Smooth muscle cell (in vitro differentiated cells): ENCODE measurements at regions not wholly inside any gene's neighbourhood (a gene's known extent, or its start where the extent isn't known, plus 50 kb on each side); places are given as distances from the start of the nearest gene placed in this dataset.

Source experiments
- DNase-seq: peaks from one replicate; lab custom pipeline; 2025; ENCODE audit not compliant: unreplicated experiment; lab: John Stamatoyannopoulos, UW
- H2AFZ ChIP-seq: fragments of 200-600 bp; sonication (generic); 2 replicates; pipeline ENCODE4 v1.6.0; 2016; ENCODE audit warnings: antibody characterized with exemption, low read depth, mild to moderate bottlenecking
- H3F3A ChIP-seq: fragments of 200-600 bp; sonication (generic); 2 replicates; pipeline ENCODE4 v1.6.0; 2017; ENCODE audit warnings: antibody characterized with exemption, low read depth
- H3K27ac ChIP-seq: fragments of 200-600 bp; sonication (generic); 2 replicates; pipeline ENCODE4 v1.5.1; 2016; ENCODE audit warnings: low read depth, mild to moderate bottlenecking
- H3K27me3 ChIP-seq: fragments of 200-600 bp; sonication (generic); 2 replicates; pipeline ENCODE4 v1.6.1; 2016; ENCODE audit warnings: low read depth, mild to moderate bottlenecking
- H3K36me3 ChIP-seq: fragments of 200-600 bp; sonication (generic); 2 replicates; pipeline ENCODE4 v1.5.1; 2016; ENCODE audit warnings: low read depth
- H3K4me1 ChIP-seq: fragments of 200-600 bp; sonication (generic); 2 replicates; pipeline ENCODE4 v1.5.1; 2016; ENCODE audit warnings: low read depth
- H3K4me2 ChIP-seq: fragments of 200-600 bp; sonication (generic); 2 replicates; pipeline ENCODE4 v1.6.0; 2016; ENCODE audit warnings: mild to moderate bottlenecking
- H3K4me3 ChIP-seq: fragments of 200-600 bp; sonication (generic); 2 replicates; pipeline ENCODE4 v1.5.1; 2016; ENCODE audit warnings: mild to moderate bottlenecking
- H3K79me2 ChIP-seq: fragments of 200-600 bp; sonication (generic); 2 replicates; pipeline ENCODE4 v1.6.0; 2016; ENCODE audit warnings: low read depth, mild to moderate bottlenecking
- H3K9ac ChIP-seq: fragments of 200-600 bp; sonication (generic); 2 replicates; pipeline ENCODE4 v1.6.0; 2016; ENCODE audit warnings: low read depth
- H3K9me3 ChIP-seq: fragments of 200-600 bp; sonication (generic); replicated peaks from 2 replicates; pipeline ENCODE4 v1.5.1; 2016; ENCODE audit warnings: low read depth
- H4K20me1 ChIP-seq: fragments of 200-600 bp; sonication (generic); 2 replicates; pipeline ENCODE4 v1.6.0; 2016; ENCODE audit warnings: low read depth
- WGBS: methylation state at CpG from one replicate; pipeline ENCODE4 v1.1.7; 2016; ENCODE audit warnings: low lambda C conversion rate; 5-methylcytosine and 5-hydroxymethylcytosine counted together
- TF ChIP-seq, protein P1 (sequence below): fragments of 200-600 bp; sonication (generic); IDR thresholded peaks from 2 replicates; pipeline ENCODE4 v1.5.1; 2017; ENCODE audit warnings: borderline replicate concordance, mild to moderate bottlenecking, antibody characterized with exemption; ENCODE audit not compliant: insufficient read depth, poor library complexity, severe bottlenecking

DNA sequence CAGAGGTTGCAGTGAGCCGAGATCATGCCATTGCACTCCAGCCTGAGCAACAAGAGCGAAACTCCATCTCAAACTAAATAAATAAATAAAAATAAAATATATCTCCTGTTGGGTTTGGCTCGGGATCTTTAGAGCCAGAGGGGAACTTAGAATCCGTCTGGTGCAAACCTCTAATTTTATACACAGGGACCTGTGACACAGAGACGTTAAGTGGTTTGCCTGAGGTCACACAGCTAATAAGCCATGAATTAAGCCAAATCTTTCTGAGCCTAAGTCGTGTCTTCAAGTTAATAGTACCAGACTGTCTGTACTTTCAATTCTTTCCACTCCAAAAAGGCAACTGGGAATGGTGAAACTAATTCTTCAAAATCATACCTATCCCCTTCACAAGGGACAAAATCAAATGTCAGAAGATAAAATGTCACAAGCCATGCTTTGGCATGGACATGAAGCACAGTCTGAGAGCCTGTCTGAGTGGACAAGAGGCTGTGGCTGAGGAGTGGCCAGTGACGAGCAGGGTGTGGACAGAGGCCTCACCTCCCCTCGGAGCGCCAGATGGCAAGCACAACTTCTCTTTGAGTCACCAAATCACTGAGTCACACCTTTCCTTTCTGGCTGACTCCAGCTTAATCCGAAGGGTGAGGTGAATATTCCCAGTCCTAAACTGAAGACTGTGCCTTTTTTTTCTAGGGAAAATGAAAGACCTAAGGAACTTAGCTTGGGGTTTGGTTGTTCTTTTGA, 177.4 kb downstream of the TFAP2A start:
- TF ChIP-seq, protein P1, sequence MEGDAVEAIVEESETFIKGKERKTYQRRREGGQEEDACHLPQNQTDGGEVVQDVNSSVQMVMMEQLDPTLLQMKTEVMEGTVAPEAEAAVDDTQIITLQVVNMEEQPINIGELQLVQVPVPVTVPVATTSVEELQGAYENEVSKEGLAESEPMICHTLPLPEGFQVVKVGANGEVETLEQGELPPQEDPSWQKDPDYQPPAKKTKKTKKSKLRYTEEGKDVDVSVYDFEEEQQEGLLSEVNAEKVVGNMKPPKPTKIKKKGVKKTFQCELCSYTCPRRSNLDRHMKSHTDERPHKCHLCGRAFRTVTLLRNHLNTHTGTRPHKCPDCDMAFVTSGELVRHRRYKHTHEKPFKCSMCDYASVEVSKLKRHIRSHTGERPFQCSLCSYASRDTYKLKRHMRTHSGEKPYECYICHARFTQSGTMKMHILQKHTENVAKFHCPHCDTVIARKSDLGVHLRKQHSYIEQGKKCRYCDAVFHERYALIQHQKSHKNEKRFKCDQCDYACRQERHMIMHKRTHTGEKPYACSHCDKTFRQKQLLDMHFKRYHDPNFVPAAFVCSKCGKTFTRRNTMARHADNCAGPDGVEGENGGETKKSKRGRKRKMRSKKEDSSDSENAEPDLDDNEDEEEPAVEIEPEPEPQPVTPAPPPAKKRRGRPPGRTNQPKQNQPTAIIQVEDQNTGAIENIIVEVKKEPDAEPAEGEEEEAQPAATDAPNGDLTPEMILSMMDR = no peak
- no peaks in the 10 kb centered on the region for H3K27me3 ChIP-seq
- no peak overlapping the region for H3K9ac ChIP-seq
- no peak overlapping the region for H2AFZ ChIP-seq
- H3K36me3 ChIP-seq = no peaks in the 10 kb centered on the region
- H3F3A ChIP-seq = peaks cover 3% of the 10 kb centered on the region
- no peaks in the 10 kb centered on the region for H3K9me3 ChIP-seq
- no peak for DNase-seq
- H3K4me2 ChIP-seq = no peak overlapping the region
- H3K4me3 ChIP-seq = no peak overlapping the region
- H3K4me1 ChIP-seq = peaks cover 4% of the 10 kb centered on the region
- WGBS = 81% methylated on average over 10 of the region's 10 CpGs
- H3K27ac ChIP-seq = peak overlapping the region; percentile 11
- no peaks in the 10 kb centered on the region for H4K20me1 ChIP-seq
- H3K79me2 ChIP-seq = no peaks in the 10 kb centered on the region

GRCh38 chr6:10235344-10235743, 179.5 kb downstream of the TFAP2A start:
- TF ChIP-seq, protein P1 = no peak
- WGBS = 37% methylated on average over 4 of the region's 4 CpGs
- DNase-seq = no peak
- H3K27me3 ChIP-seq = no peaks in the 10 kb centered on the region
- peak overlapping the region; percentile 52 for H3K27ac ChIP-seq
- peaks cover 3% of the 10 kb centered on the region for H3F3A ChIP-seq
- no peaks in the 10 kb centered on the region for H3K4me1 ChIP-seq
- H4K20me1 ChIP-seq = no peaks in the 10 kb centered on the region
- H3K9me3 ChIP-seq = no peaks in the 10 kb centered on the region
- H3K4me3 ChIP-seq = no peak overlapping the region
- H3K9ac ChIP-seq = no peak overlapping the region
- no peaks in the 10 kb centered on the region for H3K36me3 ChIP-seq
- peak overlapping the region; percentile 73 for H2AFZ ChIP-seq
- H3K79me2 ChIP-seq = no peaks in the 10 kb centered on the region
- H3K4me2 ChIP-seq = peak overlapping the region; percentile 37

DNA sequence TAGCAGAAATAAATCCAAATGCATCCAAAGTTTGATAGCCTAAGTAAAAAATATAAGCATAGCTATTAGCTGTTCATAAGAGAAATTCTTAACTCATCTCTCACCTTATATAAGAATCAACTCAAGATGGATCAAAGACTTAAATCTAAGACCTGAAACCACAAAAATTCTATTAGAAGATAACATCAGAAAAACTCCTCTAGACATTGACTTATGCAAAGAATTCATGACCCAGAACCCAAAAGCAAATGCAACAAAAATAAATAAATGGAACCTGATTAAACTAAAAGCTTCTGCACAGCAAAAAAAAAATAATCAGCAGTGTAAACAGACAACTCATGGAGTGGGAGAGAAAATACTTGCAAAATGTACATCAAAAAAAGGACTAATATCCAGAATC, 184.3 kb downstream of the TFAP2A start:
- H3K36me3 ChIP-seq = no peaks in the 10 kb centered on the region
- no peak overlapping the region for H3K4me2 ChIP-seq
- H3K79me2 ChIP-seq = no peaks in the 10 kb centered on the region
- H3K4me1 ChIP-seq = no peaks in the 10 kb centered on the region
- no peak for DNase-seq
- no peak overlapping the region for H3K9ac ChIP-seq
- H3F3A ChIP-seq = peaks cover 3% of the 10 kb centered on the region
- H2AFZ ChIP-seq = no peak overlapping the region
- H3K4me3 ChIP-seq = no peak overlapping the region
- H3K9me3 ChIP-seq = no peaks in the 10 kb centered on the region
- no peak overlapping the region for H3K27ac ChIP-seq
- H3K27me3 ChIP-seq = no peaks in the 10 kb centered on the region
- TF ChIP-seq, protein P1 = no peak
- no peaks in the 10 kb centered on the region for H4K20me1 ChIP-seq

DNA sequence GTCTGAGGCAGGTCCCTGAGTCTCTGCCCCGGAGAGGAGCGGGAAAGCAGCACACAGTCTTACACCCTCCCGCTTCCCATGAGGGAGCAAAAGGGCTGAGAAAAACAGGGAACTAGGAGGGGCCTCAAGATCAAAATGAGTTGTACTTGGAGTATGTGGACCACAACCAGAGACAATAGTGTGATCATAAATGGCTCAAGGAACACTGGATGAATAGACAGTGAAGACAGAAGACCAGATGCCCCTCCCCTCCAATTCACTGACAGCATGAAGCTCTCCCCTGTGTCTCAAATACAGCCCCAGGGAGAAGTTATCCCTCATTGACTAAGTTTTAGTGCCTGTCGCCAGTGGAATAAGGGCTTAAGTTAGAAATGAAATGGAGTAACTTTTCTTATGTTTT, 191.0 kb downstream of the TFAP2A start:
- Histone ChIP-seq H3K9me3 (no peaks in the 10 kb centered on the region), H3K36me3 (no peaks in the 10 kb centered on the region), H3K27ac (no peak overlapping the region), H3K79me2 (no peaks in the 10 kb centered on the region), H2AFZ (no peak overlapping the region), H3K27me3 (no peaks in the 10 kb centered on the region), H3K4me3 (no peak overlapping the region), H4K20me1 (no peaks in the 10 kb centered on the region), H3K9ac (no peak overlapping the region), H3K4me2 (no peak overlapping the region), H3K4me1 (no peaks in the 10 kb centered on the region), H3F3A (no peaks in the 10 kb centered on the region)
- no peak for DNase-seq
- WGBS = 90% methylated on average over 4 of the region's 4 CpGs
- TF ChIP-seq, protein P1 = no peak
